CD14-positive monocyte (primary cell): ENCODE measurements at regions not wholly inside any gene's neighbourhood (a gene's known extent, or its start where the extent isn't known, plus 50 kb on each side); places are given as distances from the start of the nearest gene placed in this dataset.

ENCODE experiments used
- DNase-seq, 3 donors: peaks; one replicate each; pipeline ENCODE4 v3.0.0-alpha.2; 2011 to 2022
- H2AFZ ChIP-seq: 2 replicates; pipeline ENCODE4 v1.6.0; 2012; ENCODE audit warnings: mild to moderate bottlenecking, low read depth, low read length, inconsistent platforms; ENCODE audit not compliant: insufficient read depth, poor library complexity, severe bottlenecking
- H3K27ac ChIP-seq, 2 donors: 1 replicate in 1 of 2; 2 replicates in 1 of 2; pipeline ENCODE4 v1.5.1; 2012 to 2013; ENCODE audit warnings: low read length in 2 of 2, control low read depth in 1 of 2, inconsistent platforms in 1 of 2, low read depth in 1 of 2, mild to moderate bottlenecking in 1 of 2
- H3K27me3 ChIP-seq, 2 donors: one replicate each; pipeline versions ENCODE4 v1.6.0 to v1.6.1; 2011 to 2013; ENCODE audit warnings: low read length in 2 of 2; ENCODE audit not compliant: control insufficient read depth in 2 of 2, insufficient read depth in 2 of 2
- H3K36me3 ChIP-seq, 2 donors: replicated peaks in 1 of 2; 1 replicate in 1 of 2; 2 replicates in 1 of 2; pipeline versions ENCODE4 v1.5.1 to v1.6.1; 2012 to 2013; ENCODE audit warnings: low read length in 2 of 2, control low read depth in 1 of 2, inconsistent platforms in 1 of 2, mild to moderate bottlenecking in 1 of 2; ENCODE audit not compliant: insufficient read depth in 2 of 2, control insufficient read depth in 1 of 2
- H3K4me1 ChIP-seq, 2 donors: 1 replicate in 1 of 2; 2 replicates in 1 of 2; pipeline versions ENCODE4 v1.5.1 to v1.6.1; 2012 to 2013; ENCODE audit warnings: low read length in 2 of 2, control low read depth in 1 of 2, inconsistent platforms in 1 of 2, mild to moderate bottlenecking in 1 of 2, moderate library complexity in 1 of 2; ENCODE audit not compliant: insufficient read depth in 2 of 2, control insufficient read depth in 1 of 2
- H3K4me2 ChIP-seq: replicated peaks from 2 replicates; pipeline ENCODE3; 2012; ENCODE audit warnings: low read length, moderate library complexity, mild to moderate bottlenecking; ENCODE audit not compliant: poor library complexity, severe bottlenecking; ENCODE audit errors: extremely low read depth
- H3K4me3 ChIP-seq, 3 experiments: fragments of 200-600 bp in 1 of 3; sonication (generic) in 1 of 3; replicated peaks in 1 of 3; 1 replicate in 2 of 3; 2 replicates in 1 of 3; pipeline ENCODE4 v1.5.1; 2011 to 2013; ENCODE audit warnings: low read length in 3 of 3, mild to moderate bottlenecking in 3 of 3, control low read depth in 2 of 3, low read depth in 2 of 3, inconsistent platforms in 1 of 3, moderate library complexity in 1 of 3
- H3K79me2 ChIP-seq: 2 replicates; pipeline ENCODE4 v1.6.0; 2012; ENCODE audit warnings: mild to moderate bottlenecking, control low read depth, inconsistent platforms, low read length, moderate library complexity; ENCODE audit not compliant: insufficient read depth
- H3K9ac ChIP-seq: 2 replicates; pipeline ENCODE4 v1.6.0; 2017; ENCODE audit warnings: low read length, mild to moderate bottlenecking; ENCODE audit not compliant: insufficient read depth, poor library complexity, severe bottlenecking
- H3K9me3 ChIP-seq, 2 donors: replicated peaks in 1 of 2; 1 replicate in 1 of 2; 2 replicates in 1 of 2; pipeline versions ENCODE4 v1.5.1 to v1.6.1; 2012 to 2013; ENCODE audit warnings: low read length in 2 of 2, control low read depth in 1 of 2; ENCODE audit not compliant: control insufficient read depth in 1 of 2, insufficient read depth in 1 of 2
- H4K20me1 ChIP-seq: 2 replicates; pipeline ENCODE4 v1.6.0; 2012; ENCODE audit warnings: mild to moderate bottlenecking, low read length, control low read depth, moderate library complexity; ENCODE audit not compliant: insufficient read depth
- H3K27ac Mint-ChIP-seq, 7 donors: one replicate each; pipeline ENCODE4 v1.8.0; 2020; ENCODE audit warnings: mild to moderate bottlenecking in 7 of 7, mixed read lengths in 7 of 7, moderate library complexity in 6 of 7, inconsistent platforms in 2 of 7
- H3K27me3 Mint-ChIP-seq, 3 donors: one replicate each; pipeline ENCODE4 v1.8.0; 2021 to 2022; ENCODE audit warnings: low read depth in 3 of 3, mild to moderate bottlenecking in 3 of 3, mixed read lengths in 3 of 3, moderate library complexity in 3 of 3, inconsistent platforms in 1 of 3
- H3K36me3 Mint-ChIP-seq, 2 donors: one replicate each; pipeline ENCODE4 v1.8.0; 2020; ENCODE audit warnings: mixed read lengths in 2 of 2, inconsistent platforms in 1 of 2, mild to moderate bottlenecking in 1 of 2
- H3K4me1 Mint-ChIP-seq: one replicate; pipeline ENCODE4 v1.8.0; 2020; ENCODE audit warnings: mild to moderate bottlenecking, mixed read lengths
- H3K4me3 Mint-ChIP-seq, 2 donors: one replicate each; pipeline ENCODE4 v1.8.0; 2020; ENCODE audit warnings: mild to moderate bottlenecking in 2 of 2, mixed read lengths in 2 of 2, moderate library complexity in 1 of 2
- H3K9me3 Mint-ChIP-seq, 7 donors: one replicate each; pipeline ENCODE4 v1.8.0; 2020 to 2022; ENCODE audit warnings: mixed read lengths in 7 of 7, mild to moderate bottlenecking in 6 of 7, moderate library complexity in 6 of 7, inconsistent platforms in 2 of 7
- CTCF ChIP-seq: fragments of 200-600 bp; IDR thresholded peaks from one replicate; pipeline ENCODE4 v1.8.0; 2022; ENCODE audit warnings: antibody characterized with exemption, mild to moderate bottlenecking
- WGBS: methylation state at CpG from one replicate; pipeline ENCODE4 v1.1.5; 2013; ENCODE audit warnings: missing lambda C conversion rate; ENCODE audit not compliant: insufficient coverage; 5-methylcytosine and 5-hydroxymethylcytosine counted together
- intact Hi-C, 2 donors: fragments of 100-400 bp; cut with micrococcal nuclease; formaldehyde crosslinking; loops; one replicate each; pipeline versions ENCODE4 v1.15.0 to v1.15.1; 2023

GRCh38 chr18:40035966-40036365, 1919.1 kb upstream of the PIK3C3 start:
- H3K27ac ChIP-seq: no peak overlapping the region
- H2AFZ ChIP-seq: no peak overlapping the region
- Mint-ChIP-seq H3K36me3 (no peaks in the 10 kb centered on the region), H3K4me1 (no peaks in the 10 kb centered on the region), H3K27ac (no peak overlapping the region), H3K4me3 (no peak overlapping the region), H3K27me3 (no peaks in the 10 kb centered on the region), H3K9me3 (peaks cover 0 to 6% (median 2%) of the 10 kb centered on the region in 7 donors)
- no CpG with 5 or more reads among the region's 1 CpG for WGBS
- H3K4me2 ChIP-seq: no peak overlapping the region
- H4K20me1 ChIP-seq: no peaks in the 10 kb centered on the region
- no peaks in the 10 kb centered on the region for H3K79me2 ChIP-seq
- H3K4me1 ChIP-seq: no peaks in the 10 kb centered on the region
- no peak overlapping the region for H3K9ac ChIP-seq
- no peak overlapping the region for H3K4me3 ChIP-seq
- DNase-seq: no peak
- intact Hi-C loops: no loop called here
- H3K9me3 ChIP-seq: peaks cover 0 to 4% of the 10 kb centered on the region in 2 donors
- no peaks in the 10 kb centered on the region for H3K36me3 ChIP-seq
- no peaks in the 10 kb centered on the region for H3K27me3 ChIP-seq
- no peak for TF ChIP-seq CTCF

DNA sequence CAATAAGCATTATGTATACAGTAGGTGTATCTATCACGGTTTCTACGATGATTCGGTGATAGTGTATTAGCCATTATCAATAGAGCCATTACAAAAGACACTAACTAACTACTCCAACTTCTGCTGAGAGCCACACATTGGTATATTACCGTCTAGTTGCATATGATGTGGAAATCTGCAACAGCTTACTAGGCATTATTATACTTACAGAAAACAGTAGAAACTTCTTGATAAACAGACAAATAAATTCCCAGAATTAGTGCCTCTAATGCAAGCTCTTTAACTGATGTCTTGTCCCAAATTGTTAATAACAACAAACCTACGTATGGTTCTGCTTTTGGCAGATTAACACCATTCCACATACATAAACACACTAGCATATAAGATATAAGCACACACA, 1923.0 kb upstream of the PIK3C3 start:
- intact Hi-C loops: no loop called here
- Histone ChIP-seq H3K27me3 (no peaks in the 10 kb centered on the region), H3K27ac (no peak overlapping the region), H3K9me3 (no peaks in the 10 kb centered on the region), H3K4me1 (no peaks in the 10 kb centered on the region), H3K36me3 (no peaks in the 10 kb centered on the region), H3K4me2 (no peak overlapping the region), H3K9ac (no peak overlapping the region), H4K20me1 (no peaks in the 10 kb centered on the region), H3K4me3 (no peak overlapping the region), H3K79me2 (no peaks in the 10 kb centered on the region), H2AFZ (no peak overlapping the region)
- no peak for DNase-seq
- no peak for TF ChIP-seq CTCF
- Mint-ChIP-seq H3K27me3 (no peaks in the 10 kb centered on the region), H3K9me3 (peaks cover 0 to 5% (median 1%) of the 10 kb centered on the region in 7 donors), H3K4me1 (no peaks in the 10 kb centered on the region), H3K4me3 (no peak overlapping the region), H3K36me3 (no peaks in the 10 kb centered on the region), H3K27ac (no peak overlapping the region)
- 100% methylated on average over 1 of the region's 5 CpGs for WGBS
